ENCODE measurements at regions not wholly inside any gene's neighbourhood (a gene's known extent, or its start where the extent isn't known, plus 50 kb on each side); places are given as distances from the start of the nearest gene placed in this dataset.
A peak's percentile ranks its signal among the peaks of the same experiment; 100 is the strongest.
"Not testable (repeated sequence)": the region's sequence is repeated elsewhere in the genome, so short reads cannot be mapped to it uniquely, and the experiment has no call there.

GRCh38 chr13:78147905-78148304, 229.3 kb upstream of the EDNRB start:
- TF ChIP-seq POLR2A (IDR thresholded peaks at IDR 0.05; ENCODE audit: low read depth, low read length) = no peak
- no peak for DNase-seq (ENCODE audit: insufficient read length, low spot score)

GRCh38 chr13:78145276-78145675, 226.6 kb upstream of the EDNRB start:
- TF ChIP-seq POLR2A (IDR thresholded peaks at IDR 0.05; ENCODE audit: low read depth, low read length) = no peak
- no peak for FAIRE-seq
- DNase-seq (ENCODE audit: insufficient read length, low spot score) = no peak

More at GRCh38 chr13:78147905-78148304, 229.3 kb upstream of the EDNRB start:
- FAIRE-seq = peak; percentile 91

- no peak for DNase-seq (ENCODE audit: insufficient read length, low spot score)
- no peak for TF ChIP-seq POLR2A (IDR thresholded peaks at IDR 0.05; ENCODE audit: low read depth, low read length)
- no peak for FAIRE-seq
Observed at GRCh38 chr13:78139765-78140164, 221.1 kb upstream of the EDNRB start.

- no peak for TF ChIP-seq POLR2A (IDR thresholded peaks at IDR 0.05; ENCODE audit: low read depth, low read length)
- DNase-seq (ENCODE audit: insufficient read length, low spot score) (no peak), FAIRE-seq (no peak)
Observed at GRCh38 chr13:78138756-78139155, 220.1 kb upstream of the EDNRB start.

GRCh38 chr13:78137404-78138142, 218.9 kb upstream of the EDNRB start:
- TF ChIP-seq POLR2A (IDR thresholded peaks at IDR 0.05; ENCODE audit: low read depth, low read length) = no peak
- DNase-seq (ENCODE audit: insufficient read length, low spot score) = peak; percentile 23
- peak; percentile 81 for FAIRE-seq

- DNase-seq (ENCODE audit: insufficient read length, low spot score) (no peak), FAIRE-seq (no peak)
- no peak for TF ChIP-seq POLR2A (IDR thresholded peaks at IDR 0.05; ENCODE audit: low read depth, low read length)
Observed at GRCh38 chr13:78136966-78137365, 218.3 kb upstream of the EDNRB start.

- FAIRE-seq (no peak), DNase-seq (ENCODE audit: insufficient read length, low spot score) (no peak)
- no peak for TF ChIP-seq POLR2A (IDR thresholded peaks at IDR 0.05; ENCODE audit: low read depth, low read length)
Observed at GRCh38 chr13:78133511-78133910, 214.9 kb upstream of the EDNRB start.

- FAIRE-seq = no peak
- no peak for TF ChIP-seq POLR2A (IDR thresholded peaks at IDR 0.05; ENCODE audit: low read depth, low read length)
- no peak for DNase-seq (ENCODE audit: insufficient read length, low spot score)
Observed at GRCh38 chr13:78131811-78132210, 213.2 kb upstream of the EDNRB start.

GRCh38 chr13:78131346-78131745, 212.7 kb upstream of the EDNRB start:
- FAIRE-seq (no peak), DNase-seq (ENCODE audit: insufficient read length, low spot score) (no peak)
- TF ChIP-seq POLR2A (IDR thresholded peaks at IDR 0.05; ENCODE audit: low read depth, low read length) = no peak

- FAIRE-seq = no peak
- TF ChIP-seq POLR2A (IDR thresholded peaks at IDR 0.05; ENCODE audit: low read depth, low read length) = no peak
- DNase-seq (ENCODE audit: insufficient read length, low spot score) = no peak
Observed at GRCh38 chr13:78129823-78130222, 211.2 kb upstream of the EDNRB start.

- no peak for TF ChIP-seq POLR2A (IDR thresholded peaks at IDR 0.05; ENCODE audit: low read depth, low read length)
- no peak for DNase-seq (ENCODE audit: insufficient read length, low spot score)
- FAIRE-seq = no peak
Observed at GRCh38 chr13:78129359-78129758, 210.7 kb upstream of the EDNRB start.

GRCh38 chr13:78121459-78122348, 203.1 kb upstream of the EDNRB start:
- no peak for TF ChIP-seq POLR2A (IDR thresholded peaks at IDR 0.05; ENCODE audit: low read depth, low read length)
- FAIRE-seq = peak; percentile 77
- no peak for DNase-seq (ENCODE audit: insufficient read length, low spot score)

- TF ChIP-seq POLR2A (IDR thresholded peaks at IDR 0.05; ENCODE audit: low read depth, low read length) = no peak
- DNase-seq (ENCODE audit: insufficient read length, low spot score) (no peak), FAIRE-seq (no peak)
Observed at GRCh38 chr13:78121001-78121400, 202.4 kb upstream of the EDNRB start.

GRCh38 chr13:78120144-78120543, 201.5 kb upstream of the EDNRB start:
- not testable (repeated sequence) for DNase-seq (ENCODE audit: insufficient read length, low spot score); FAIRE-seq

GRCh38 chr13:78117070-78117469, 198.4 kb upstream of the EDNRB start:
- FAIRE-seq; DNase-seq (ENCODE audit: insufficient read length, low spot score): not testable (repeated sequence)
